DND-41 (cell line): ENCODE measurements at regions not wholly inside any gene's neighbourhood (a gene's known extent, or its start where the extent isn't known, plus 50 kb on each side); places are given as distances from the start of the nearest gene placed in this dataset.

ENCODE experiments used
- EZH2 ChIP-seq: IDR thresholded peaks from 3 replicates; pipeline ENCODE4 v1.6.1; 2012; ENCODE audit warnings: borderline replicate concordance, low read depth, mild to moderate bottlenecking, moderate library complexity, low read length, inconsistent platforms; ENCODE audit not compliant: severe bottlenecking
- TF ChIP-seq, protein P1 (sequence below): IDR thresholded peaks from 2 replicates; pipeline ENCODE4 v1.5.1; 2012; ENCODE audit warnings: borderline replicate concordance, low read length, moderate library complexity, mild to moderate bottlenecking; ENCODE audit not compliant: poor library complexity, severe bottlenecking; ENCODE audit errors: extremely low read depth

GRCh38 chr1:38777464-38777957 is 82.1 kb downstream of the RRAGC start:
- TF ChIP-seq, protein P1, sequence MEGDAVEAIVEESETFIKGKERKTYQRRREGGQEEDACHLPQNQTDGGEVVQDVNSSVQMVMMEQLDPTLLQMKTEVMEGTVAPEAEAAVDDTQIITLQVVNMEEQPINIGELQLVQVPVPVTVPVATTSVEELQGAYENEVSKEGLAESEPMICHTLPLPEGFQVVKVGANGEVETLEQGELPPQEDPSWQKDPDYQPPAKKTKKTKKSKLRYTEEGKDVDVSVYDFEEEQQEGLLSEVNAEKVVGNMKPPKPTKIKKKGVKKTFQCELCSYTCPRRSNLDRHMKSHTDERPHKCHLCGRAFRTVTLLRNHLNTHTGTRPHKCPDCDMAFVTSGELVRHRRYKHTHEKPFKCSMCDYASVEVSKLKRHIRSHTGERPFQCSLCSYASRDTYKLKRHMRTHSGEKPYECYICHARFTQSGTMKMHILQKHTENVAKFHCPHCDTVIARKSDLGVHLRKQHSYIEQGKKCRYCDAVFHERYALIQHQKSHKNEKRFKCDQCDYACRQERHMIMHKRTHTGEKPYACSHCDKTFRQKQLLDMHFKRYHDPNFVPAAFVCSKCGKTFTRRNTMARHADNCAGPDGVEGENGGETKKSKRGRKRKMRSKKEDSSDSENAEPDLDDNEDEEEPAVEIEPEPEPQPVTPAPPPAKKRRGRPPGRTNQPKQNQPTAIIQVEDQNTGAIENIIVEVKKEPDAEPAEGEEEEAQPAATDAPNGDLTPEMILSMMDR = no peak
- no peak for TF ChIP-seq EZH2
